ENCODE measurements at regions not wholly inside any gene's neighbourhood (a gene's known extent, or its start where the extent isn't known, plus 50 kb on each side); places are given as distances from the start of the nearest gene placed in this dataset.
A peak's percentile ranks its signal among the peaks of the same experiment; 100 is the strongest.

- no peak overlapping the region for H3K4me3 ChIP-seq (ENCODE audit: low read depth, low read length)
- DNase-seq (ENCODE audit: low read depth), result peak; percentile 62
- TF ChIP-seq POLR2A (IDR thresholded peaks at IDR 0.05; ENCODE audit: extremely low read depth, insufficient read length), result no peak
These were observed 54.2 kb upstream of the MLN start for GRCh38 chr6:33857932-33858475.

- peak; percentile 91 for DNase-seq (ENCODE audit: low read depth)
- H3K4me3 ChIP-seq (ENCODE audit: low read depth, low read length), result no peak overlapping the region
- TF ChIP-seq MAX (IDR thresholded peaks at IDR 0.05; ENCODE audit: low read depth, low read length), result no peak
- TF ChIP-seq CTCF (IDR thresholded peaks at IDR 0.05; ENCODE audit: low read depth, low read length), result no peak
- TF ChIP-seq MYC (IDR thresholded peaks at IDR 0.05; ENCODE audit: low read depth, low read length), result no peak
- TF ChIP-seq POLR2A (IDR thresholded peaks at IDR 0.05; ENCODE audit: extremely low read depth, insufficient read length), result no peak
These were observed 53.5 kb upstream of the MLN start for GRCh38 chr6:33857093-33857931.

- TF ChIP-seq MAX (IDR thresholded peaks at IDR 0.05; ENCODE audit: low read depth, low read length) (peak; percentile 80), POLR2A (IDR thresholded peaks at IDR 0.05; ENCODE audit: extremely low read depth, insufficient read length) (no peak), CTCF (IDR thresholded peaks at IDR 0.05; ENCODE audit: low read depth, low read length) (no peak), MYC (IDR thresholded peaks at IDR 0.05; ENCODE audit: low read depth, low read length) (peak; percentile 93)
- peak; percentile 97 for DNase-seq (ENCODE audit: low read depth)
These were observed 52.9 kb upstream of the MLN start for GRCh38 chr6:33856655-33857054.

GRCh38 chr6:33856031-33856590 lies 52.3 kb upstream of the MLN start:
- no peak for DNase-seq (ENCODE audit: low read depth)
- no peak for TF ChIP-seq CTCF (IDR thresholded peaks at IDR 0.05; ENCODE audit: low read depth, low read length)
- no peak for TF ChIP-seq MAX (IDR thresholded peaks at IDR 0.05; ENCODE audit: low read depth, low read length)
- TF ChIP-seq MYC (IDR thresholded peaks at IDR 0.05; ENCODE audit: low read depth, low read length), result no peak
- no peak for TF ChIP-seq POLR2A (IDR thresholded peaks at IDR 0.05; ENCODE audit: extremely low read depth, insufficient read length)
- no peak overlapping the region for H3K4me3 ChIP-seq (ENCODE audit: low read depth, low read length)

More at GRCh38 chr6:33856655-33857054, 52.9 kb upstream of the MLN start:
- no peak overlapping the region for H3K4me3 ChIP-seq (ENCODE audit: low read depth, low read length)

- no peak overlapping the region for H3K4me3 ChIP-seq (ENCODE audit: low read depth, low read length)
- DNase-seq (ENCODE audit: low read depth), result no peak
- TF ChIP-seq CTCF (IDR thresholded peaks at IDR 0.05; ENCODE audit: low read depth, low read length), result no peak
- no peak for TF ChIP-seq MYC (IDR thresholded peaks at IDR 0.05; ENCODE audit: low read depth, low read length)
- no peak for TF ChIP-seq MAX (IDR thresholded peaks at IDR 0.05; ENCODE audit: low read depth, low read length)
- no peak for TF ChIP-seq POLR2A (IDR thresholded peaks at IDR 0.05; ENCODE audit: extremely low read depth, insufficient read length)
These were observed 50.8 kb upstream of the MLN start for GRCh38 chr6:33854572-33855030.

- TF ChIP-seq CTCF (IDR thresholded peaks at IDR 0.05; ENCODE audit: low read depth, low read length), result no peak
- TF ChIP-seq MYC (IDR thresholded peaks at IDR 0.05; ENCODE audit: low read depth, low read length), result no peak
- no peak for TF ChIP-seq MAX (IDR thresholded peaks at IDR 0.05; ENCODE audit: low read depth, low read length)
- TF ChIP-seq POLR2A (IDR thresholded peaks at IDR 0.05; ENCODE audit: extremely low read depth, insufficient read length), result no peak
- DNase-seq (ENCODE audit: low read depth), result no peak
- H3K4me3 ChIP-seq (ENCODE audit: low read depth, low read length), result no peak overlapping the region
These were observed 49.9 kb upstream of the MLN start for GRCh38 chr6:33853736-33854135.

Data from NB4 (cell line).